ENCODE measurements at regions not wholly inside any gene's neighbourhood (a gene's known extent, or its start where the extent isn't known, plus 50 kb on each side); places are given as distances from the start of the nearest gene placed in this dataset.

DNA sequence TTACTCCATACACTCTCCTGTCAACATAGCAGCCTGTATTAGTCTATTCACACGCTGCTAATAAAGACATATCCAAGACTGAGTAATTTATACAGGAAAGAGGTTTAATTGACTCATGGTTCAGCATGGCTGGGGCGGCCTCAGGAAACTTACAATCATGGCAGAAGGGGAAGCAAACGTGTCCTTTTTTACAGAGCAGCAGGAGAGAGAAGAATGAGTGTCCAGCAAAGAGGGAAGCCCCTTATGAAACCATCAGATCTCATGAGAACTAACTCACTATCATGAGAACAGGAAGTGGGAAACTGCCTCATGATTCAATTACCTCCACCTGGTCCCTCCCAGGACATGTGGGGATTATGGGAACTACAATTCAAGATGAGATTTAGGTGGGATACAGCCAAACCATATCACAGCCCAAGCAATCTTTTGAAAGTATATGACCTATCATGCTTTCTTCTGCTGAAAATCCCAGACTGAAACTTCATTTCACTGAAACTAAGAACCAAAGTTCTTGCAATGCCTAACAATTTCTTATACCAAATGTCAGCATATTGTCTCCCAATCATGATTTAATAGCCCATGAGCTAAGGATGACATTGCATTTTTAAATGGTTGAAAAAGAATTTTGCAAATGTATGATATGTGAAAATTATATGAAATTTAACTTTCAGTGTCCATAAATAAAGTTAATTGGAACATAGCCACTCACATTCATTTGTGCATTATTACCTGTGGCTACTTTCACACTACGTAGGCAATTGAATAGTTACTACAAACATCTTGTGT, 686.8 kb upstream of the ZEB2 start:
- no peak for ATAC-seq
- H3K36me3 ChIP-seq = no peaks in the 10 kb centered on the region
- no peak overlapping the region for H3K4me3 ChIP-seq
- H3K4me1 ChIP-seq = no peaks in the 10 kb centered on the region
- H3K27ac ChIP-seq = no peak overlapping the region
- 87 to 100% methylated on average over 1 to 3 of the region's 4 CpGs for WGBS, 2 donors (ENCODE audit: low coverage in 1 of 2)
- H3K9me3 ChIP-seq = peaks cover 0 to 15% (median 0%) of the 10 kb centered on the region in 3 donors
- TF ChIP-seq EP300 (IDR thresholded peaks at IDR 0.05) = no peak
- no peak for TF ChIP-seq POLR2AphosphoS5 (IDR thresholded peaks at IDR 0.05)
- TF ChIP-seq, protein P1, sequence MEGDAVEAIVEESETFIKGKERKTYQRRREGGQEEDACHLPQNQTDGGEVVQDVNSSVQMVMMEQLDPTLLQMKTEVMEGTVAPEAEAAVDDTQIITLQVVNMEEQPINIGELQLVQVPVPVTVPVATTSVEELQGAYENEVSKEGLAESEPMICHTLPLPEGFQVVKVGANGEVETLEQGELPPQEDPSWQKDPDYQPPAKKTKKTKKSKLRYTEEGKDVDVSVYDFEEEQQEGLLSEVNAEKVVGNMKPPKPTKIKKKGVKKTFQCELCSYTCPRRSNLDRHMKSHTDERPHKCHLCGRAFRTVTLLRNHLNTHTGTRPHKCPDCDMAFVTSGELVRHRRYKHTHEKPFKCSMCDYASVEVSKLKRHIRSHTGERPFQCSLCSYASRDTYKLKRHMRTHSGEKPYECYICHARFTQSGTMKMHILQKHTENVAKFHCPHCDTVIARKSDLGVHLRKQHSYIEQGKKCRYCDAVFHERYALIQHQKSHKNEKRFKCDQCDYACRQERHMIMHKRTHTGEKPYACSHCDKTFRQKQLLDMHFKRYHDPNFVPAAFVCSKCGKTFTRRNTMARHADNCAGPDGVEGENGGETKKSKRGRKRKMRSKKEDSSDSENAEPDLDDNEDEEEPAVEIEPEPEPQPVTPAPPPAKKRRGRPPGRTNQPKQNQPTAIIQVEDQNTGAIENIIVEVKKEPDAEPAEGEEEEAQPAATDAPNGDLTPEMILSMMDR (IDR thresholded peaks at IDR 0.05) = no peak
- TF ChIP-seq POLR2A (IDR thresholded peaks at IDR 0.05) = no peak
- H3K27me3 ChIP-seq = no peaks in the 10 kb centered on the region

DNA sequence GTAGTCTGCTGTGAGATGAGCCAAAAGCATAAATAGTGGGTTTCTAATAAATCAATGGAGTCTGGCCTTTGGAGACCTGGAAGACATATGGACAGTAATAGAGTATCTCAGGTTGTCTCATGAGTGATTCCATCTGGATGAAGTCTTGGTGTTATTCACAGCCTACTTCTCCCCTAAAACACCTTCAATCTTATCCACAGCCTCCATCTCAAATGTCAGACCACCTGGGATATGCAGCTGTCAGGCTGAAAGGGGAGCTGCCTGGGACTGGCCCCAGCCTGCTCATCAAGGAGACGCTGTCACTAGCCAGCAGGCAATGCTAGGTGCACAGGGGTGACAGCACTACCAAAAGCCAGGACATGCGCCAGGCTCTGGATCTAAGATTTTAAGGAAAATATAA, 684.0 kb upstream of the ZEB2 start:
- H3K27ac ChIP-seq = no peak overlapping the region
- H3K27me3 ChIP-seq = no peaks in the 10 kb centered on the region
- H3K36me3 ChIP-seq = no peaks in the 10 kb centered on the region
- no peaks in the 10 kb centered on the region for H3K9me3 ChIP-seq
- no peak for TF ChIP-seq POLR2AphosphoS5 (IDR thresholded peaks at IDR 0.05)
- TF ChIP-seq EP300 (IDR thresholded peaks at IDR 0.05) = no peak
- TF ChIP-seq, protein P1 (IDR thresholded peaks at IDR 0.05) = no peak
- no peak for TF ChIP-seq POLR2A (IDR thresholded peaks at IDR 0.05)
- H3K4me1 ChIP-seq = no peaks in the 10 kb centered on the region
- H3K4me3 ChIP-seq = no peak overlapping the region
- no peak for ATAC-seq
- WGBS, 2 donors (ENCODE audit: low coverage in 1 of 2) = 72% methylated on average over 2 of the region's 2 CpGs; no CpG with 5 or more reads in 1 of the 2 donors

DNA sequence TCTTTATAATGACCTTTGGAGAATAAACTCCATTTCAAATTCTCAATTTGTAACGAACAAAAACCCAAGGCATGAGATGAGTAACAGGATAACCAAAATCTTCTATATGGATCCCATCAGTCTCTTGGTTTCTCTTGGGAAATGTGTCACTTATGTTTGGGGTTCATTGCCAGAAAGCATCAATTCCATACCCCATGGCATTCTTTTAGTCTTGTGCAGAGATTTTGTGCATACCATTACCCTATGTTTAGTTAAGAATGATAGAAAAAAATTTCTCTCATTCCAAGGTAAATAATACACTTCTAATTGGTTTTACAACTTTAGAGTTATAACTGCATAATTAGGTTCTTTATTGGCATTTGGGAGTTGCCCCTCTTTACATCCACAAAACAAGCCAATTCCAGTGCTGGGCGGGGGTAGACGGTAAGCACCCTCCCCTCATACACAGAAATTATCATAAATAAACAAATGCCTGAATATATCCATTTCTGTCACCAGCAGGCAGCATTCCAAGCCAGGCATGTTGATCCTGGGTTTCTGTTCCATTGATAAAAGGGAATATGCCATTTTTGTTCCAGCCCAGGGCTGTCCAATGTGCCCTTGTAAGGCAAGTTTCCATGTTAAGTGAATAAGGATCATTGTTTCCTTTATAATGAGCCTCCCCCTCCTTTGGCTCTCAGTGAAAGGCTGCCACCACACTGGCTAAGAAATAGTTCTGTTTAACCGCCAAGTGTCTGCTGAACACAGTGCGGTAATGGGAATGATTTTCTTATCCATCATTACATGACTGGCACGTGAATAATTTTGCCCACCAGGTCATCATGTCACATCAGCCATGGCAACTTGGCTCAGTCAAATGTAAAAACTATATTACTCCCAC, 680.1 kb upstream of the ZEB2 start:
- WGBS, 2 donors (ENCODE audit: low coverage in 1 of 2) = 82 to 87% methylated on average over 4 to 6 of the region's 6 CpGs
- H3K36me3 ChIP-seq = no peaks in the 10 kb centered on the region
- H3K27ac ChIP-seq = no peak overlapping the region
- peaks cover 0 to 5% (median 0%) of the 10 kb centered on the region in 3 donors for H3K4me1 ChIP-seq
- H3K4me3 ChIP-seq = no peak overlapping the region
- no peak for ATAC-seq
- no peaks in the 10 kb centered on the region for H3K27me3 ChIP-seq
- no peaks in the 10 kb centered on the region for H3K9me3 ChIP-seq
- TF ChIP-seq EP300 (IDR thresholded peaks at IDR 0.05) = no peak
- TF ChIP-seq POLR2A (IDR thresholded peaks at IDR 0.05) = no peak
- TF ChIP-seq POLR2AphosphoS5 (IDR thresholded peaks at IDR 0.05) = no peak
- TF ChIP-seq, protein P1 (IDR thresholded peaks at IDR 0.05) = no peak

DNA sequence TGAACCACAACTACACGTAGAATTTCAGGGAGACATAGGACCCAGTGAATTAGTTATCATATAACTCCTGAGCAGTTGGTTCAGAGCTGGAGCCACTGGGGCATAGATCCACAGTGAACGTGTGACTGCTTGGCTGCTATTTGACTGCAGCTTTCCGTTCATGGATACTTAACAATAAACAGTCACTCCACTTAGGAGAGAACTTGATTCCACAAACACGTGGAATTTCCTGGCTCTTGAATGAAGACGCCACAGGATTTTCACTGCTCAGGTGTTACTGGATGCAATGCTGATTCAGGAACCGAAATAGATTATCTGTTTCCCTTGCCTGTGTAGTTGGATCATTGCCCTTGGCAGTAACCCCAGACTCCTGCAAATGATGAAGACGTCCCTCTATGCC, 679.1 kb upstream of the ZEB2 start:
- 28 to 60% methylated on average over 2 to 4 of the region's 7 CpGs for WGBS, 2 donors (ENCODE audit: low coverage in 1 of 2)
- no peaks in the 10 kb centered on the region for H3K27me3 ChIP-seq
- H3K27ac ChIP-seq = no peak overlapping the region
- no peak for ATAC-seq
- H3K9me3 ChIP-seq = no peaks in the 10 kb centered on the region
- H3K4me1 ChIP-seq = peaks cover 0 to 5% (median 0%) of the 10 kb centered on the region in 3 donors
- no peak for TF ChIP-seq POLR2AphosphoS5 (IDR thresholded peaks at IDR 0.05)
- TF ChIP-seq POLR2A (IDR thresholded peaks at IDR 0.05) = no peak
- TF ChIP-seq, protein P1 (IDR thresholded peaks at IDR 0.05) = no peak
- no peak for TF ChIP-seq EP300 (IDR thresholded peaks at IDR 0.05)
- H3K36me3 ChIP-seq = no peaks in the 10 kb centered on the region
- no peak overlapping the region for H3K4me3 ChIP-seq
